SK-N-MC (cell line): ENCODE measurements at regions not wholly inside any gene's neighbourhood (a gene's known extent, or its start where the extent isn't known, plus 50 kb on each side); places are given as distances from the start of the nearest gene placed in this dataset.
"Not testable (repeated sequence)": the region's sequence is repeated elsewhere in the genome, so short reads cannot be mapped to it uniquely, and the experiment has no call there.

Source experiments
- DNase-seq: peaks from one replicate; pipeline ENCODE4 v3.0.0-alpha.2; 2011; ENCODE audit warnings: low read depth, low spot score
- H3K27ac ChIP-seq: fragments of 200-600 bp; sonication (generic); 2 replicates; pipeline ENCODE4 v1.5.1; 2016; ENCODE audit warnings: mixed run types
- H3K36me3 ChIP-seq: fragments of 200-600 bp; sonication (generic); 2 replicates; pipeline ENCODE4 v1.6.1; 2017; ENCODE audit warnings: antibody characterized with exemption, low read length, mixed read lengths; ENCODE audit not compliant: insufficient read depth
- H3K4me3 ChIP-seq: fragments of 200-600 bp; sonication (generic); 2 replicates; pipeline ENCODE4 v1.5.1; 2016
- H3K9ac ChIP-seq: fragments of 200-600 bp; sonication (generic); 2 replicates; pipeline ENCODE4 v1.8.0; 2017; ENCODE audit warnings: mixed run types, mixed read lengths; ENCODE audit not compliant: insufficient read length
- H3K9me3 ChIP-seq: fragments of 200-600 bp; sonication (generic); 2 replicates; pipeline ENCODE4 v1.6.1; 2017; ENCODE audit warnings: low read depth, mild to moderate bottlenecking, antibody characterized with exemption, low read length, moderate library complexity, mixed read lengths
- EZH2 ChIP-seq: fragments of 200-600 bp; sonication (generic); IDR thresholded peaks from one replicate; pipeline ENCODE4 v1.6.1; 2017; ENCODE audit warnings: antibody characterized with exemption
- FOXP2 ChIP-seq: optimal IDR thresholded peaks from 2 replicates; pipeline ENCODE3; 2011; ENCODE audit warnings: mild to moderate bottlenecking, moderate library complexity; ENCODE audit not compliant: insufficient read depth; ENCODE audit errors: extremely low read length, control extremely low read depth
- POLR2AphosphoS5 ChIP-seq: IDR thresholded peaks from 2 replicates; pipeline ENCODE4 v1.6.1; 2012; ENCODE audit warnings: mild to moderate bottlenecking, low read depth, low read length, borderline replicate concordance

- DNase-seq = no peak
- Histone ChIP-seq H3K9me3 (no peaks in the 10 kb centered on the region), H3K9ac (no peak overlapping the region), H3K4me3 (no peak overlapping the region), H3K27ac (no peak overlapping the region), H3K36me3 (no peaks in the 10 kb centered on the region)
- no peak for TF ChIP-seq FOXP2
- TF ChIP-seq POLR2AphosphoS5 = no peak
- no peak for TF ChIP-seq EZH2
Measured at GRCh38 chrX:109902665-109903064, 100.2 kb upstream of the TMEM164 start.

- no peak overlapping the region for H3K9ac ChIP-seq
- H3K36me3 ChIP-seq = no peaks in the 10 kb centered on the region
- TF ChIP-seq EZH2 = no peak
- TF ChIP-seq FOXP2 = no peak
- no peak for DNase-seq
- H3K27ac ChIP-seq = no peak overlapping the region
- H3K9me3 ChIP-seq = no peaks in the 10 kb centered on the region
- H3K4me3 ChIP-seq = no peak overlapping the region
Measured at GRCh38 chrX:109911046-109911445, 91.9 kb upstream of the TMEM164 start.

GRCh38 chrX:109912993-109913392, 89.9 kb upstream of the TMEM164 start:
- H3K9me3 ChIP-seq, H3K27ac ChIP-seq, H3K9ac ChIP-seq, H3K36me3 ChIP-seq, DNase-seq, H3K4me3 ChIP-seq: not testable (repeated sequence)

GRCh38 chrX:109914114-109914849, 88.6 kb upstream of the TMEM164 start:
- DNase-seq = no peak
- Histone ChIP-seq H3K9ac (no peak overlapping the region), H3K36me3 (no peaks in the 10 kb centered on the region), H3K9me3 (no peaks in the 10 kb centered on the region), H3K27ac (no peak overlapping the region), H3K4me3 (no peak overlapping the region)
- TF ChIP-seq EZH2 = no peak
- no peak for TF ChIP-seq POLR2AphosphoS5
- TF ChIP-seq FOXP2 = no peak

DNA sequence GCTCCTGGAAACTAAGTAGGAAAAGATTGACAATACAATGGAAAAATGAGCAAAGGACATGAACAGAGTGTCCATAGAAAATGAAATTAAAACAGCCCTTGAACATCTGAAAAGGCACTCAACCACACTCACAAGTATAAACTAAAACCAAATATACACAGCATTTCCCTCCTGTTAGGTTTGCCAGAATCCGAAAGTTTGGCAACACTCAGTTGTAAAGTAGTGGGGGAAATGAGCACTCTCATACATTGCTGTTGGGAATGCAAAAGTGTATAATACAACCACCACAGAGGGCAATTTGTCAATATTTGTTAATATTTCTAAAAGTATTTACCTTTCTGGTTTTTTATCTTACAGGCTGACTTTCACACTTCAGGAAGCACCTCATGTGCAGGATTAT, 84.2 kb upstream of the TMEM164 start:
- TF ChIP-seq EZH2 = no peak
- Histone ChIP-seq H3K36me3 (no peaks in the 10 kb centered on the region), H3K27ac (no peak overlapping the region), H3K4me3 (no peak overlapping the region), H3K9ac (no peak overlapping the region), H3K9me3 (no peaks in the 10 kb centered on the region)
- DNase-seq = no peak

DNA sequence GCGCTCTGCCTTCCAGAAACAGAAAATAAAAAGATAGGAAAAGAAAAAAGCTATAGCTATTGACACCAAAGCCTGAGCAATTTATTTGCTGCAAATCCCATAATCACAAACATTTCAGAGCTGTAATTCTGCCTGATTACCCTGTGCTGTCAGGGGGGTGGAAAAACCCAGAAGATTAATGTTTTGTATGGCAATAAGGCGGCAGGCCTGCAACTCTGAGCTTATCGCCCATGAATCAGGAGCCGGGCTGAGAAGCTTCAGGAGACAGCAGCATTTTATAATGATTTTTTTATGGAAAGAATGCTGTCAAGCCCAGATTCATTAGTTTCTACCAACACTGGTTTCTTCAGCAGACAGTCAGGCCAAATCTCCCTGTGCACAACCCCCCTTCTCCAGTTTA, 82.6 kb upstream of the TMEM164 start:
- DNase-seq = no peak
- H3K36me3 ChIP-seq = no peaks in the 10 kb centered on the region
- H3K9me3 ChIP-seq = no peaks in the 10 kb centered on the region
- H3K4me3 ChIP-seq = no peak overlapping the region
- TF ChIP-seq FOXP2 (no peak), EZH2 (no peak)
- no peak overlapping the region for H3K27ac ChIP-seq
- no peak overlapping the region for H3K9ac ChIP-seq

GRCh38 chrX:109920868-109921267, 82.0 kb upstream of the TMEM164 start:
- Histone ChIP-seq H3K9me3 (no peaks in the 10 kb centered on the region), H3K9ac (no peak overlapping the region), H3K36me3 (no peaks in the 10 kb centered on the region), H3K4me3 (no peak overlapping the region), H3K27ac (no peak overlapping the region)
- TF ChIP-seq EZH2 (no peak), FOXP2 (no peak), POLR2AphosphoS5 (no peak)
- DNase-seq = no peak

DNA sequence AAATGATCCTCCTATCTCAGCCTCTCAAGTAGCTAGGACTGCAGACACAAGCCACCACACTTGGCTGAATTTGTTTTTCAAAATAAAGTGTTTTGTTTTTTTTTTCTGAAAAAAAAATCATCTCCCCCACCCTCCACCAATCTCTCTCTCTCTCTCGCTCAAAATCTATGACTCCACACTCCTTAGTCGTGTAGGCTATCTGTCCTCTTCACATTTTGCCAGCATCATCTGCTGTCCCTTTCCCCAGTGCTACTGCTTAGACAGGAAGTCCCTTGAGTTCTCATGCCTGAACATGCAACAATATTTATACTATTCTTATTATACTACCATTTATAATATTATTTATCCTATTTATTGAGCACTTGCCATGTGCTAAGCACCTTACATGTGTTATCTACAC, 80.7 kb upstream of the TMEM164 start:
- Histone ChIP-seq H3K27ac (no peak overlapping the region), H3K9me3 (no peaks in the 10 kb centered on the region), H3K4me3 (no peak overlapping the region), H3K36me3 (no peaks in the 10 kb centered on the region), H3K9ac (no peak overlapping the region)
- no peak for TF ChIP-seq POLR2AphosphoS5
- no peak for TF ChIP-seq EZH2
- TF ChIP-seq FOXP2 = no peak
- DNase-seq = no peak

- not testable (repeated sequence) for DNase-seq, H3K4me3 ChIP-seq, H3K9me3 ChIP-seq, H3K9ac ChIP-seq, H3K27ac ChIP-seq, H3K36me3 ChIP-seq
Measured at GRCh38 chrX:109925003-109925402, 77.9 kb upstream of the TMEM164 start.

GRCh38 chrX:109925656-109926055, 77.3 kb upstream of the TMEM164 start:
- Histone ChIP-seq H3K9me3 (no peaks in the 10 kb centered on the region), H3K27ac (no peak overlapping the region), H3K9ac (no peak overlapping the region), H3K36me3 (no peaks in the 10 kb centered on the region), H3K4me3 (no peak overlapping the region)
- no peak for TF ChIP-seq EZH2
- no peak for TF ChIP-seq POLR2AphosphoS5
- no peak for TF ChIP-seq FOXP2
- no peak for DNase-seq
